HEK293 (cell line): ENCODE measurements at regions not wholly inside any gene's neighbourhood (a gene's known extent, or its start where the extent isn't known, plus 50 kb on each side); places are given as distances from the start of the nearest gene placed in this dataset.

Experiments
- ELK4 ChIP-seq: IDR thresholded peaks from 2 replicates; pipeline ENCODE4 v1.6.1; 2011; ENCODE audit warnings: mild to moderate bottlenecking, low read depth, low read length, borderline replicate concordance
- GLI2 ChIP-seq: fragments of 450-650 bp; formaldehyde crosslinking; IDR thresholded peaks from 2 replicates; pipeline ENCODE4; 2017; ENCODE audit warnings: missing biosample characterization, missing genetic modification characterization, low read depth, borderline replicate concordance
- GLIS1 ChIP-seq: fragments of 450-650 bp; formaldehyde crosslinking; IDR thresholded peaks from 2 replicates; pipeline ENCODE4 v1.5.1; 2016; ENCODE audit warnings: missing biosample characterization, missing genetic modification characterization
- KLF16 ChIP-seq: fragments of 450-650 bp; formaldehyde crosslinking; IDR thresholded peaks from 2 replicates; pipeline ENCODE4 v1.5.1; 2017; ENCODE audit warnings: missing biosample characterization, missing genetic modification characterization
- PRDM1 ChIP-seq: fragments of 450-650 bp; formaldehyde crosslinking; IDR thresholded peaks from 2 replicates; pipeline ENCODE4; 2016; ENCODE audit warnings: missing biosample characterization, missing genetic modification characterization
- PRDM4 ChIP-seq: fragments of 450-650 bp; formaldehyde crosslinking; IDR thresholded peaks from 2 replicates; pipeline ENCODE4 v1.5.1; 2017; ENCODE audit warnings: missing biosample characterization, missing genetic modification characterization
- REPIN1 ChIP-seq: fragments of 450-650 bp; formaldehyde crosslinking; IDR thresholded peaks from 2 replicates; pipeline ENCODE4 v1.5.1; 2017; ENCODE audit warnings: missing biosample characterization, missing genetic modification characterization, low read depth
- SP2 ChIP-seq: fragments of 450-650 bp; formaldehyde crosslinking; IDR thresholded peaks from 2 replicates; pipeline ENCODE4 v1.5.1; 2016; ENCODE audit warnings: missing biosample characterization, missing genetic modification characterization
- TRIM28 ChIP-seq: IDR thresholded peaks from 2 replicates; pipeline ENCODE4 v1.6.1; 2011; ENCODE audit warnings: low read length, control low read depth, borderline replicate concordance
- ZNF311 ChIP-seq: fragments of 450-650 bp; formaldehyde crosslinking; IDR thresholded peaks from 2 replicates; pipeline ENCODE4 v1.5.1; 2017; ENCODE audit warnings: missing biosample characterization, missing genetic modification characterization, borderline replicate concordance
- ZNF623 ChIP-seq: fragments of 450-650 bp; formaldehyde crosslinking; IDR thresholded peaks from 2 replicates; pipeline ENCODE4 v1.5.1; 2016; ENCODE audit warnings: missing biosample characterization, missing genetic modification characterization
- ZNF629 ChIP-seq: fragments of 450-650 bp; formaldehyde crosslinking; IDR thresholded peaks from 2 replicates; pipeline ENCODE4 v1.5.1; 2017; ENCODE audit warnings: missing biosample characterization, missing genetic modification characterization
- ZNF707 ChIP-seq: fragments of 450-650 bp; formaldehyde crosslinking; IDR thresholded peaks from 2 replicates; pipeline ENCODE4 v1.5.1; 2016; ENCODE audit warnings: missing biosample characterization, missing genetic modification characterization
- TF ChIP-seq, protein P1 (sequence below): fragments of 450-650 bp; formaldehyde crosslinking; IDR thresholded peaks from 2 replicates; pipeline ENCODE4 v1.5.1; 2016; ENCODE audit warnings: missing biosample characterization, missing genetic modification characterization

- TF ChIP-seq PRDM1, result no peak
- TF ChIP-seq, protein P1, sequence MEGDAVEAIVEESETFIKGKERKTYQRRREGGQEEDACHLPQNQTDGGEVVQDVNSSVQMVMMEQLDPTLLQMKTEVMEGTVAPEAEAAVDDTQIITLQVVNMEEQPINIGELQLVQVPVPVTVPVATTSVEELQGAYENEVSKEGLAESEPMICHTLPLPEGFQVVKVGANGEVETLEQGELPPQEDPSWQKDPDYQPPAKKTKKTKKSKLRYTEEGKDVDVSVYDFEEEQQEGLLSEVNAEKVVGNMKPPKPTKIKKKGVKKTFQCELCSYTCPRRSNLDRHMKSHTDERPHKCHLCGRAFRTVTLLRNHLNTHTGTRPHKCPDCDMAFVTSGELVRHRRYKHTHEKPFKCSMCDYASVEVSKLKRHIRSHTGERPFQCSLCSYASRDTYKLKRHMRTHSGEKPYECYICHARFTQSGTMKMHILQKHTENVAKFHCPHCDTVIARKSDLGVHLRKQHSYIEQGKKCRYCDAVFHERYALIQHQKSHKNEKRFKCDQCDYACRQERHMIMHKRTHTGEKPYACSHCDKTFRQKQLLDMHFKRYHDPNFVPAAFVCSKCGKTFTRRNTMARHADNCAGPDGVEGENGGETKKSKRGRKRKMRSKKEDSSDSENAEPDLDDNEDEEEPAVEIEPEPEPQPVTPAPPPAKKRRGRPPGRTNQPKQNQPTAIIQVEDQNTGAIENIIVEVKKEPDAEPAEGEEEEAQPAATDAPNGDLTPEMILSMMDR, result no peak
- no peak for TF ChIP-seq ZNF623 (tag by site-specific recombination)
- no peak for TF ChIP-seq ZNF707 (tag by site-specific recombination)
- TF ChIP-seq SP2, result no peak
- TF ChIP-seq ZNF311, result no peak
- TF ChIP-seq GLI2, result no peak
- TF ChIP-seq ELK4, result no peak
- no peak for TF ChIP-seq KLF16 (tag by site-specific recombination)
- TF ChIP-seq GLIS1, result no peak
- TF ChIP-seq PRDM4 (tag by site-specific recombination), result no peak
- TF ChIP-seq TRIM28, result no peak
- TF ChIP-seq REPIN1 (tag by site-specific recombination), result no peak
- TF ChIP-seq ZNF629 (tag by site-specific recombination), result no peak
These were observed 242.3 kb upstream of the IRX2 start for GRCh38 chr5:2993771-2994170.
